Breast epithelium (tissue), 4 donors: ENCODE measurements at regions not wholly inside any gene's neighbourhood (a gene's known extent, or its start where the extent isn't known, plus 50 kb on each side); places are given as distances from the start of the nearest gene placed in this dataset.

Experiments
- DNase-seq, 2 donors: peaks; one replicate each; pipeline ENCODE4 v3.0.0-alpha.2; 2019; ENCODE audit warnings: low spot score in 2 of 2
- H3K27ac ChIP-seq, 2 donors: fragments of 200-600 bp; sonication (generic) in 1 of 2; one replicate each; pipeline ENCODE4 v1.5.1; 2016 to 2019; ENCODE audit warnings: mild to moderate bottlenecking in 1 of 2
- H3K27me3 ChIP-seq, 2 donors: fragments of 200-600 bp; sonication (generic) in 1 of 2; one replicate each; pipeline versions ENCODE4 v1.5.1 to v1.6.0; 2017 to 2019; ENCODE audit warnings: control low read depth in 1 of 2, mild to moderate bottlenecking in 1 of 2
- H3K36me3 ChIP-seq: fragments of 200-600 bp; one replicate; pipeline ENCODE4 v1.5.1; 2019
- H3K4me1 ChIP-seq, 2 donors: fragments of 200-600 bp; sonication (generic); one replicate each; pipeline ENCODE4 v1.5.1; 2016 to 2019; ENCODE audit warnings: control low read depth in 1 of 2
- H3K4me3 ChIP-seq, 3 donors: fragments of 200-600 bp; sonication (generic); 1 replicate in 2 of 3; 2 replicates in 1 of 3; pipeline ENCODE4 v1.5.1; 2016 to 2019; ENCODE audit warnings: mild to moderate bottlenecking in 3 of 3, moderate library complexity in 2 of 3
- H3K9me3 ChIP-seq, 2 donors: fragments of 200-600 bp; sonication (generic) in 1 of 2; one replicate each; pipeline ENCODE4 v1.5.1; 2016 to 2019; ENCODE audit warnings: control low read depth in 1 of 2
- CTCF ChIP-seq, 3 donors: fragments of 450-650 bp; IDR thresholded peaks; one replicate each; pipeline ENCODE4 v1.5.1; 2016 to 2017; ENCODE audit warnings: antibody characterized with exemption in 3 of 3, mild to moderate bottlenecking in 3 of 3, moderate library complexity in 3 of 3
- POLR2A ChIP-seq: fragments of 450-650 bp; IDR thresholded peaks from one replicate; pipeline ENCODE4 v1.6.1; 2016; ENCODE audit warnings: antibody characterized with exemption, mild to moderate bottlenecking, moderate library complexity
- POLR2AphosphoS5 ChIP-seq, 3 donors: sonication (generic); formaldehyde crosslinking; IDR thresholded peaks; one replicate each; pipeline ENCODE4 v1.6.1; 2017; ENCODE audit warnings: antibody characterized with exemption in 3 of 3
- intact Hi-C: fragments of 100-400 bp; cut with DNase I; formaldehyde crosslinking; loops from one replicate; pipeline ENCODE4 v1.15.1; 2023; ENCODE audit warnings: low total_unique reads

- Histone ChIP-seq H3K27ac (no peak overlapping the region), H3K9me3 (no peaks in the 10 kb centered on the region), H3K27me3 (no peaks in the 10 kb centered on the region), H3K36me3 (no peaks in the 10 kb centered on the region), H3K4me3 (no peak overlapping the region), H3K4me1 (no peaks in the 10 kb centered on the region)
- TF ChIP-seq CTCF (IDR thresholded peaks at IDR 0.05) (no peak), POLR2A (no peak), POLR2AphosphoS5 (IDR thresholded peaks at IDR 0.05) (no peak)
- no peak for DNase-seq
- intact Hi-C loops = no loop called here
Measured at GRCh38 chr12:107888789-107889188, 114.3 kb downstream of the ASCL4 start.

- H3K4me1 ChIP-seq = no peaks in the 10 kb centered on the region
- no peaks in the 10 kb centered on the region for H3K27me3 ChIP-seq
- H3K9me3 ChIP-seq = no peaks in the 10 kb centered on the region
- intact Hi-C loops = no loop called here
- H3K27ac ChIP-seq = no peak overlapping the region
- no peak for TF ChIP-seq CTCF (IDR thresholded peaks at IDR 0.05)
- no peak for TF ChIP-seq POLR2AphosphoS5 (IDR thresholded peaks at IDR 0.05)
- TF ChIP-seq POLR2A = no peak
- no peak for DNase-seq
- H3K36me3 ChIP-seq = no peaks in the 10 kb centered on the region
- no peak overlapping the region for H3K4me3 ChIP-seq
Measured at GRCh38 chr12:107891967-107892366, 117.5 kb downstream of the ASCL4 start.

- intact Hi-C loops = no loop called here
- TF ChIP-seq POLR2AphosphoS5 (IDR thresholded peaks at IDR 0.05) (no peak), CTCF (IDR thresholded peaks at IDR 0.05) (no peak), POLR2A (no peak)
Measured at GRCh38 chr12:107894589-107894988, 120.1 kb downstream of the ASCL4 start.

GRCh38 chr12:107895966-107896365 is 121.5 kb downstream of the ASCL4 start:
- no peak for DNase-seq
- Histone ChIP-seq H3K36me3 (no peaks in the 10 kb centered on the region), H3K27ac (no peak overlapping the region), H3K9me3 (no peaks in the 10 kb centered on the region), H3K27me3 (no peaks in the 10 kb centered on the region), H3K4me1 (no peaks in the 10 kb centered on the region), H3K4me3 (no peak overlapping the region)
- intact Hi-C loops = no loop called here
- TF ChIP-seq CTCF (IDR thresholded peaks at IDR 0.05) (no peak), POLR2A (no peak), POLR2AphosphoS5 (IDR thresholded peaks at IDR 0.05) (no peak)

More at GRCh38 chr12:107894589-107894988, 120.1 kb downstream of the ASCL4 start:
- no peaks in the 10 kb centered on the region for H3K36me3 ChIP-seq
- no peaks in the 10 kb centered on the region for H3K4me1 ChIP-seq
- H3K27me3 ChIP-seq = no peaks in the 10 kb centered on the region
- no peak for DNase-seq
- H3K27ac ChIP-seq = no peak overlapping the region
- no peak overlapping the region for H3K4me3 ChIP-seq
- H3K9me3 ChIP-seq = no peaks in the 10 kb centered on the region

GRCh38 chr12:107900588-107900987 is 126.1 kb downstream of the ASCL4 start:
- Histone ChIP-seq H3K27me3 (no peaks in the 10 kb centered on the region), H3K27ac (no peak overlapping the region), H3K36me3 (no peaks in the 10 kb centered on the region), H3K9me3 (no peaks in the 10 kb centered on the region), H3K4me1 (no peaks in the 10 kb centered on the region), H3K4me3 (no peak overlapping the region)
- TF ChIP-seq CTCF (IDR thresholded peaks at IDR 0.05) = no peak
- no peak for TF ChIP-seq POLR2A
- no peak for TF ChIP-seq POLR2AphosphoS5 (IDR thresholded peaks at IDR 0.05)
- no peak for DNase-seq
- intact Hi-C loops = no loop called here
